Ishikawa (cell line): ENCODE measurements at regions not wholly inside any gene's neighbourhood (a gene's known extent, or its start where the extent isn't known, plus 50 kb on each side); places are given as distances from the start of the nearest gene placed in this dataset.

Experiments
- CEBPB ChIP-seq: IDR thresholded peaks from 2 replicates; pipeline ENCODE4 v1.6.1; 2012
- CREB1 ChIP-seq: IDR thresholded peaks from 2 replicates; pipeline ENCODE4 v1.6.1; 2012; ENCODE audit warnings: low read depth
- EGR1 ChIP-seq: IDR thresholded peaks from 2 replicates; pipeline ENCODE4 v1.6.1; 2012
- EP300 ChIP-seq: IDR thresholded peaks from 2 replicates; pipeline ENCODE4 v1.6.1; 2012; ENCODE audit warnings: borderline replicate concordance
- FOXM1 ChIP-seq: IDR thresholded peaks from 2 replicates; pipeline ENCODE4 v1.6.1; 2012; ENCODE audit warnings: low read depth, borderline replicate concordance
- MAX ChIP-seq: IDR thresholded peaks from 2 replicates; pipeline ENCODE4 v1.6.1; 2012
- NFIC ChIP-seq: IDR thresholded peaks from 2 replicates; pipeline ENCODE4 v1.6.1; 2012
- RAD21 ChIP-seq: IDR thresholded peaks from 2 replicates; pipeline ENCODE4 v1.6.1; 2012; ENCODE audit warnings: low read depth
- TAF1 ChIP-seq: IDR thresholded peaks from 2 replicates; pipeline ENCODE4 v1.6.1; 2012; ENCODE audit warnings: low read depth, mild to moderate bottlenecking
- TCF12 ChIP-seq: IDR thresholded peaks from 2 replicates; pipeline ENCODE4 v1.6.1; 2012; ENCODE audit warnings: low read depth
- TEAD4 ChIP-seq: IDR thresholded peaks from 2 replicates; pipeline ENCODE4 v1.6.1; 2012
- USF1 ChIP-seq: IDR thresholded peaks from 2 replicates; pipeline ENCODE4 v1.6.1; 2012
- YY1 ChIP-seq: IDR thresholded peaks from 2 replicates; pipeline ENCODE4 v1.6.1; 2012; ENCODE audit warnings: low read depth
- ZBTB7A ChIP-seq: IDR thresholded peaks from 2 replicates; pipeline ENCODE4 v1.6.1; 2012; ENCODE audit warnings: low read depth
- TF ChIP-seq, protein P1 (sequence below): IDR thresholded peaks from 2 replicates; pipeline ENCODE4 v1.6.1; 2012; ENCODE audit warnings: low read depth, mild to moderate bottlenecking

DNA sequence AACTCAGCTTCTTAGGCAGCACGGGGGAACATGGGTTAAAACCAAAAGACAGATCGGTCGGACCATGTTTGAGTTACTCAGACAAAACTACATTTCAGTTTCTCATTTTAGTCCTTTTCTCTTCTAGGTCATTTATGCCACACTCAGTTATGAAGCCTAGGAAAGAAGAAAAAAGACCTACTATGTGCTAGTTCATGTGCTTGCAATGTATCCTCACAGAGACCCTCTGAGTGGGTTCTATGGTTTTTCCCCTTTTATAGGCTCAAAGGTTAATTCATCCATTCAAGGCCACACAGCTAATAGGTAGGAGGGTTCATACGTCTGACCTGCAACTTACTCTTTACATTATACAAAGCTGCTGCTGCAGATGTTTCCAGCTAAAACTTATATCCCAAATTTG lies 104.7 kb upstream of the ZNF438 start:
- no peak for TF ChIP-seq YY1
- TF ChIP-seq NFIC = no peak
- TF ChIP-seq ZBTB7A = no peak
- TF ChIP-seq, protein P1, sequence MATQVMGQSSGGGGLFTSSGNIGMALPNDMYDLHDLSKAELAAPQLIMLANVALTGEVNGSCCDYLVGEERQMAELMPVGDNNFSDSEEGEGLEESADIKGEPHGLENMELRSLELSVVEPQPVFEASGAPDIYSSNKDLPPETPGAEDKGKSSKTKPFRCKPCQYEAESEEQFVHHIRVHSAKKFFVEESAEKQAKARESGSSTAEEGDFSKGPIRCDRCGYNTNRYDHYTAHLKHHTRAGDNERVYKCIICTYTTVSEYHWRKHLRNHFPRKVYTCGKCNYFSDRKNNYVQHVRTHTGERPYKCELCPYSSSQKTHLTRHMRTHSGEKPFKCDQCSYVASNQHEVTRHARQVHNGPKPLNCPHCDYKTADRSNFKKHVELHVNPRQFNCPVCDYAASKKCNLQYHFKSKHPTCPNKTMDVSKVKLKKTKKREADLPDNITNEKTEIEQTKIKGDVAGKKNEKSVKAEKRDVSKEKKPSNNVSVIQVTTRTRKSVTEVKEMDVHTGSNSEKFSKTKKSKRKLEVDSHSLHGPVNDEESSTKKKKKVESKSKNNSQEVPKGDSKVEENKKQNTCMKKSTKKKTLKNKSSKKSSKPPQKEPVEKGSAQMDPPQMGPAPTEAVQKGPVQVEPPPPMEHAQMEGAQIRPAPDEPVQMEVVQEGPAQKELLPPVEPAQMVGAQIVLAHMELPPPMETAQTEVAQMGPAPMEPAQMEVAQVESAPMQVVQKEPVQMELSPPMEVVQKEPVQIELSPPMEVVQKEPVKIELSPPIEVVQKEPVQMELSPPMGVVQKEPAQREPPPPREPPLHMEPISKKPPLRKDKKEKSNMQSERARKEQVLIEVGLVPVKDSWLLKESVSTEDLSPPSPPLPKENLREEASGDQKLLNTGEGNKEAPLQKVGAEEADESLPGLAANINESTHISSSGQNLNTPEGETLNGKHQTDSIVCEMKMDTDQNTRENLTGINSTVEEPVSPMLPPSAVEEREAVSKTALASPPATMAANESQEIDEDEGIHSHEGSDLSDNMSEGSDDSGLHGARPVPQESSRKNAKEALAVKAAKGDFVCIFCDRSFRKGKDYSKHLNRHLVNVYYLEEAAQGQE = no peak
- no peak for TF ChIP-seq TCF12
- no peak for TF ChIP-seq USF1
- no peak for TF ChIP-seq CEBPB
- TF ChIP-seq RAD21 = no peak
- TF ChIP-seq CREB1 = no peak
- TF ChIP-seq TEAD4 = no peak
- TF ChIP-seq TAF1 = no peak
- TF ChIP-seq FOXM1 = no peak
- TF ChIP-seq EP300 = no peak

DNA sequence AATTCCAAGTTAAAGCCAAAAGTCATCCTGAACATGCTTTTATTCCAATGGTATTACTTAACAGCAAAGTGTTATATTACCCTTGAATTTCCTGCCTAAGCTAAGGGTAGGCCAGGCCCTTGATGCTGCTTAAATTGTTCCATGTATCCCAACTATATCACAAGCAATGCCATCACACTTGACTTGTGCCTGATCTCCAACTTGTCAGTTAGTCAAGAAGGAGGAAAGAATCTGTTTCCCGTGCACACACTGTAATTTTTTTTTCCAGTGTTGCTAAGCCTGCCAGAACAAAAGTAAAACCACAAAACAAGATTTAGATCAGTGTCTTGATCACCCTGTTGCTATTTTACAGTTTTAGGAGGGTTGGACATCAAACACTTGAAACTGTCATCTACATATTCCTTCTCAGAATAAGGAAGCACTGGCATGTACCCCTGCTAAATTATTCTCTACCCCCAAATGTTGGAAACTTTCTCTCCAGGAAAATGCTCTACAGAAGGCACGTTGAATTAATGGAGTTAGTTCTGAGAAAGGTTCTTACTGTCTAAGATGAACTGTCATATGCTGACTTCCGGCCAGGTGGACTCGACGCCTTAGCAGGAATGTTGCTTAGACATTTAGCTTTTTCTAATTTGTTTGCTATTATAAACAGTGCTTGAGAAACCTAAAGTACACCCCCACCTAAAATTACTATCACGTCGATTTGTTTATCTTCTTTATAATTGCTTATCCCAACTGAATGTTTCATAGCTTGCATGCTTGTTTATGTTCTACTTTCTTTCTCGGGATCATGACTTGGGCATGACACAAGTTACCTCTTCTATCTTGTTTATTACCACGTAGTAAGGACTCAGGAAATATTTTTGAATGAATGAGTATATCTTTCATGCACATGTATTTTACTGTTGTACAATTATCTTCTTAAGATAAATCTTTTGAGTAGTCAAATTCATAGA lies 105.5 kb upstream of the ZNF438 start:
- no peak for TF ChIP-seq TEAD4
- no peak for TF ChIP-seq FOXM1
- no peak for TF ChIP-seq RAD21
- no peak for TF ChIP-seq MAX
- TF ChIP-seq NFIC = no peak
- no peak for TF ChIP-seq CEBPB
- no peak for TF ChIP-seq EP300
- TF ChIP-seq ZBTB7A = no peak
- TF ChIP-seq YY1 = no peak
- TF ChIP-seq TAF1 = no peak
- no peak for TF ChIP-seq USF1
- TF ChIP-seq EGR1 = no peak
- TF ChIP-seq, protein P1 = no peak
- no peak for TF ChIP-seq TCF12
- no peak for TF ChIP-seq CREB1

GRCh38 chr10:31138026-31138553 lies 106.4 kb upstream of the ZNF438 start:
- TF ChIP-seq ZBTB7A (no peak), YY1 (no peak)

DNA sequence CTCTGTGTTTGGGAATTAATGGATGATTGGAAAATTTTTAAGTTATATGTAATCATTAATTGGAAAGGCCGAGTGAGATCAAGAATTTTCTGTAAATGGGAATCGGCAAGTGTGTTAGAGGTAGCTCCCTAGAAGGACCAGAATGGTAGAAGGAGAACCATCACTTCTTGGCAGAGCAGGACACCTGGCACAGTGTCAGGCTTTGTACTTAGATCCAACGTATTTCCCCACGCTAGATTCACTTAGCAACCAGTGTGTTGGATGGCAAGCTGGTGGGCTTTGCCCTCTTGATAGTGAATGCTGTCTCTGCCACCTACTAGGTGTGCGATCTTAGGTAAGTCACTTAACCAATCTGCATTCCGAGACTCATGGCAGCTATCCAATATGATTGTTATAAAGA lies 107.8 kb upstream of the ZNF438 start:
- TF ChIP-seq MAX (no peak), USF1 (no peak), CREB1 (no peak), TCF12 (no peak), YY1 (no peak)
- TF ChIP-seq, protein P1 = no peak
